Transverse colon (tissue), 4 donors: ENCODE measurements at regions not wholly inside any gene's neighbourhood (a gene's known extent, or its start where the extent isn't known, plus 50 kb on each side); places are given as distances from the start of the nearest gene placed in this dataset.

Experiments
- small RNA-seq, 4 donors: library from RNA; depleted of rRNA; stranded (forward); fragments of <200 nt; gene quantifications; one replicate each; pipeline ENCODE3, GENCODE V24; 2016

Small RNAs in the stretch of these regions (small RNA-seq; reads per million reads assigned to genes)
- 0 reads per million in 4 donors for gene RNA5SP112
- gene RNU6-187P = 0 reads per million in 4 donors
- gene RNU6ATAC14P = 0 reads per million in 4 donors
